ENCODE measurements at regions not wholly inside any gene's neighbourhood (a gene's known extent, or its start where the extent isn't known, plus 50 kb on each side); places are given as distances from the start of the nearest gene placed in this dataset.
"Not testable (repeated sequence)": the region's sequence is repeated elsewhere in the genome, so short reads cannot be mapped to it uniquely, and the experiment has no call there.

- peak; percentile 77 for DNase-seq (ENCODE audit: low spot score)
Observed at GRCh38 chr2:39996653-39997080, 217.6 kb upstream of the THUMPD2 start.

- DNase-seq (ENCODE audit: low spot score): no peak
Observed at GRCh38 chr2:39995005-39995737, 216.1 kb upstream of the THUMPD2 start.

- DNase-seq (ENCODE audit: low spot score): peak; percentile 20
Observed at GRCh38 chr2:39994151-39994550, 215.1 kb upstream of the THUMPD2 start.

- no peak for DNase-seq (ENCODE audit: low spot score)
Observed at GRCh38 chr2:39991298-39991697, 212.2 kb upstream of the THUMPD2 start.

- no peak for DNase-seq (ENCODE audit: low spot score)
Observed at GRCh38 chr2:39990335-39990900, 211.4 kb upstream of the THUMPD2 start.

- DNase-seq (ENCODE audit: low spot score): no peak
Observed at GRCh38 chr2:39989888-39990287, 210.8 kb upstream of the THUMPD2 start.

GRCh38 chr2:39981883-39982311, 202.8 kb upstream of the THUMPD2 start:
- DNase-seq (ENCODE audit: low spot score): no peak

- DNase-seq (ENCODE audit: low spot score): no peak
Observed at GRCh38 chr2:39975476-39976020, 196.5 kb upstream of the THUMPD2 start.

- DNase-seq (ENCODE audit: low spot score): no peak
Observed at GRCh38 chr2:39968037-39968436, 189.0 kb upstream of the THUMPD2 start.

- not testable (repeated sequence) for DNase-seq (ENCODE audit: low spot score)
Observed at GRCh38 chr2:39960681-39961080, 181.6 kb upstream of the THUMPD2 start.

- no peak for DNase-seq (ENCODE audit: low spot score)
Observed at GRCh38 chr2:39954346-39954745, 175.3 kb upstream of the THUMPD2 start.

- no peak for DNase-seq (ENCODE audit: low spot score)
Observed at GRCh38 chr2:39949131-39949530, 170.1 kb upstream of the THUMPD2 start.

GRCh38 chr2:39948016-39948719, 169.1 kb upstream of the THUMPD2 start:
- DNase-seq (ENCODE audit: low spot score): no peak

GRCh38 chr2:39947294-39948015, 168.4 kb upstream of the THUMPD2 start:
- no peak for DNase-seq (ENCODE audit: low spot score)

- no peak for DNase-seq (ENCODE audit: low spot score)
Observed at GRCh38 chr2:39942950-39943349, 163.9 kb upstream of the THUMPD2 start.

- DNase-seq (ENCODE audit: low spot score): no peak
Observed at GRCh38 chr2:39938035-39938835, 159.2 kb upstream of the THUMPD2 start.

- no peak for DNase-seq (ENCODE audit: low spot score)
Observed at GRCh38 chr2:39937621-39938020, 158.6 kb upstream of the THUMPD2 start.

- no peak for DNase-seq (ENCODE audit: low spot score)
Observed at GRCh38 chr2:39934851-39935250, 155.8 kb upstream of the THUMPD2 start.

- no peak for DNase-seq (ENCODE audit: low spot score)
Observed at GRCh38 chr2:39933196-39933595, 154.1 kb upstream of the THUMPD2 start.

- DNase-seq (ENCODE audit: low spot score): no peak
Observed at GRCh38 chr2:39932198-39932597, 153.1 kb upstream of the THUMPD2 start.

GRCh38 chr2:39930175-39930917, 151.3 kb upstream of the THUMPD2 start:
- no peak for DNase-seq (ENCODE audit: low spot score)

All from kidney capillary endothelial cell (primary cell).